ENCODE measurements at regions not wholly inside any gene's neighbourhood (a gene's known extent, or its start where the extent isn't known, plus 50 kb on each side); places are given as distances from the start of the nearest gene placed in this dataset.

DNA sequence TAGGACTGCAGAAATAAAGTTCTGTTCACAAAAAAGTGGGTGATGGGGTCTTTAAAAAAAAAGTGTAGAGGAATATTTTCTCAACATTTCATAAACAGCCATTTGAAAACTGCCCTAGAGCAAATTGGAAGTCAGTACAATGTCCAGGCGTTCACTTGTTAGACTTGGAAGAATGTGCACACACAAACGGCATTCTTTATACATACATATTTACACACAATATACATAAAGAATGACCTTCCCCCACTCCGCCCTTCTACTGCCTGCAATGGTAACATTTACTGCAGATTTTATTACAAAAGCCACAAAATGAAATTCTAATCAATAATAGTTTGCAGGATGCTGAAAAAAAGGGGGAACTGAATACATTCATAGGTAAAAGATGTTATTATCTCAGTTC, 103.4 kb upstream of the TOX3 start (continued):
- TF ChIP-seq NFYA (IDR thresholded peaks at IDR 0.05; ENCODE audit: borderline replicate concordance, low read depth, low read length) (no peak), RELA (IDR thresholded peaks at IDR 0.05; ENCODE audit: borderline replicate concordance, partially characterized antibody) (no peak), ZZZ3 (IDR thresholded peaks at IDR 0.05; ENCODE audit: control insufficient read depth, insufficient read length, low read depth) (no peak), MTA3 (IDR thresholded peaks at IDR 0.05; ENCODE audit: borderline replicate concordance, low read length) (no peak)

DNA sequence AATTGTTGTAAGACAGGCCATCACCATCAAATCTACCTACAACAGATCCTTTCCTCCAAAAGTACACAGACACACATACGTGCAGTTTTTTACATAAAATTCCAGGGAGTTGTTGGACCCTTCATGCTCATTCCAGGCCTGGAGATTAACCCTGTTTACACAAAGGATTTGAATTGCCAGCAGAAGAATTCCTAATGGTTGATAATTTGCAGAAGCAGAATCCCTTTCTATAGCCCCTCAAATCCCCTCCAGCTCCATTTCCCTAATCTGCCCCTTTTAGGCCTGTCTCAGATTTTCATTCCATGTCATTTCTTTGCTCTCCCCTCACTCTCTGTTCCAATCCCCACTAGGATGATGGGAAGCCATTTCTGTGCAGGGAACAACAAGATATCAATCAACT, 102.9 kb upstream of the TOX3 start:
- DNase-seq (ENCODE audit: low read depth, low spot score) (no peak), ATAC-seq (no peak), FAIRE-seq (no peak)
- Histone ChIP-seq H3K9ac (ENCODE audit: control insufficient read depth, insufficient read depth, low read length) (no peak overlapping the region), H3K9me3 (replicated peaks; ENCODE audit: control insufficient read depth, insufficient read depth, low read length) (no peaks in the 10 kb centered on the region), H3K27ac (ENCODE audit: control insufficient read depth, insufficient read depth) (no peak overlapping the region), H3K4me1 (ENCODE audit: control insufficient read depth, insufficient read depth, low read length) (no peaks in the 10 kb centered on the region), H3K79me2 (ENCODE audit: control insufficient read depth, insufficient read depth, low read length) (no peaks in the 10 kb centered on the region), H2AFZ (ENCODE audit: control insufficient read depth, low read depth, low read length) (no peak overlapping the region), H3K4me3 (no peak overlapping the region), H4K20me1 (ENCODE audit: control insufficient read depth, insufficient read depth) (no peaks in the 10 kb centered on the region), H3K27me3 (replicated peaks in 1 of 2; ENCODE audit: control insufficient read depth in 2 of 2, insufficient read depth in 2 of 2, low read length in 1 of 2) (no peaks in the 10 kb centered on the region), H3K36me3 (ENCODE audit: control insufficient read depth in 2 of 2, insufficient read depth in 2 of 2, low read length in 1 of 2) (no peaks in the 10 kb centered on the region), H3K4me2 (ENCODE audit: control insufficient read depth, insufficient read depth) (no peak overlapping the region)
- ChIA-PET RAD21 (ENCODE audit: unreplicated experiment) (no interaction called here), POLR2A (no interaction called here), SMC1A (ENCODE audit: uncharacterized antibody, unreplicated experiment) (no interaction called here), CTCF (no interaction called here)
- intact Hi-C loops (cut with micrococcal nuclease; ENCODE audit: unreplicated experiment) (no loop called here), in situ Hi-C loops (cut with MboI) (no loop called here)
- BruUV-seq (replicated peaks) = no TSS peak
- TF ChIP-seq SUZ12 (IDR thresholded peaks at IDR 0.05; ENCODE audit: unreplicated experiment) = no peak
- TF ChIP-seq BMI1 (IDR thresholded peaks at IDR 0.05; ENCODE audit: borderline replicate concordance) = no peak
- TF ChIP-seq POLR2AphosphoS2 (IDR thresholded peaks at IDR 0.05; ENCODE audit: low read depth, low read length) = no peak
- TF ChIP-seq YY1 (IDR thresholded peaks at IDR 0.05; ENCODE audit: low read depth, low read length) = no peak
- TF ChIP-seq SMARCA5 (IDR thresholded peaks at IDR 0.05) = no peak
- TF ChIP-seq POLR2A (IDR thresholded peaks at IDR 0.05; ENCODE audit: low read depth, low read length) = no peak
- no peak for TF ChIP-seq NR2C1 (IDR thresholded peaks at IDR 0.05)
- no peak for TF ChIP-seq TAF1 (IDR thresholded peaks at IDR 0.05; ENCODE audit: borderline replicate concordance, low read depth, low read length)
- no peak for TF ChIP-seq ZNF217 (IDR thresholded peaks at IDR 0.05)
- 54% methylated on average over 1 of the region's 1 CpG for WGBS (ENCODE audit: insufficient coverage, insufficient replicate concordance, low lambda C conversion rate, missing lambda C conversion rate)

Measured in GM12878 (cell line).